ENCODE measurements at regions not wholly inside any gene's neighbourhood (a gene's known extent, or its start where the extent isn't known, plus 50 kb on each side); places are given as distances from the start of the nearest gene placed in this dataset.

- no peaks in the 10 kb centered on the region for H3K9me3 Mint-ChIP-seq
- H3K9me3 ChIP-seq (ENCODE audit: control insufficient read depth in 1 of 2, insufficient read depth in 1 of 2, low read length in 2 of 2): no peaks in the 10 kb centered on the region
- no peak overlapping the region for H3K27ac ChIP-seq (ENCODE audit: low read depth in 1 of 2, low read length in 2 of 2)
- no peak overlapping the region for H3K27ac Mint-ChIP-seq
- ChIA-PET CTCF (no interaction called here), POLR2A (no interaction called here)
- no peaks in the 10 kb centered on the region for H3K4me1 ChIP-seq (ENCODE audit: insufficient read depth, low read length)
- no peak overlapping the region for H3K4me3 Mint-ChIP-seq
- no peaks in the 10 kb centered on the region for H3K36me3 Mint-ChIP-seq (ENCODE audit: low read depth)
- ATAC-seq (ENCODE audit: poor library complexity) (no peak), DNase-seq (no peak)
- H3K27me3 ChIP-seq (ENCODE audit: control insufficient read depth in 1 of 2, insufficient read depth in 2 of 2, low read length in 2 of 2): no peaks in the 10 kb centered on the region
- no peaks in the 10 kb centered on the region for H3K4me1 Mint-ChIP-seq (ENCODE audit: low read depth)
- no peaks in the 10 kb centered on the region for H3K36me3 ChIP-seq (ENCODE audit: insufficient read depth, low read length)
- no peak for TF ChIP-seq CTCF (IDR thresholded peaks at IDR 0.05)
- H3K27me3 Mint-ChIP-seq: peaks cover 5% of the 10 kb centered on the region
- intact Hi-C loops (cut with DNase I, micrococcal nuclease): no loop called here
- no peak overlapping the region for H3K4me3 ChIP-seq (ENCODE audit: low read length)
These were observed 156.6 kb downstream of the PRDM6 start for GRCh38 chr5:123245689-123246088.

- ChIA-PET CTCF (no interaction called here), POLR2A (no interaction called here)
- H3K9me3 Mint-ChIP-seq: no peaks in the 10 kb centered on the region
- H3K9me3 ChIP-seq (ENCODE audit: control insufficient read depth in 1 of 2, insufficient read depth in 1 of 2, low read length in 2 of 2): no peaks in the 10 kb centered on the region
- H3K27me3 Mint-ChIP-seq: peaks cover 5% of the 10 kb centered on the region
- ATAC-seq (ENCODE audit: poor library complexity) (no peak), DNase-seq (no peak)
- intact Hi-C loops (cut with DNase I, micrococcal nuclease): no loop called here
- no peaks in the 10 kb centered on the region for H3K36me3 ChIP-seq (ENCODE audit: insufficient read depth, low read length)
- H3K4me3 Mint-ChIP-seq: no peak overlapping the region
- no peak overlapping the region for H3K27ac ChIP-seq (ENCODE audit: low read depth in 1 of 2, low read length in 2 of 2)
- H3K27me3 ChIP-seq (ENCODE audit: control insufficient read depth in 1 of 2, insufficient read depth in 2 of 2, low read length in 2 of 2): no peaks in the 10 kb centered on the region
- no peak overlapping the region for H3K27ac Mint-ChIP-seq
- no peak for TF ChIP-seq CTCF (IDR thresholded peaks at IDR 0.05)
- no peaks in the 10 kb centered on the region for H3K4me1 Mint-ChIP-seq (ENCODE audit: low read depth)
- no peaks in the 10 kb centered on the region for H3K4me1 ChIP-seq (ENCODE audit: insufficient read depth, low read length)
- no peaks in the 10 kb centered on the region for H3K36me3 Mint-ChIP-seq (ENCODE audit: low read depth)
- no peak overlapping the region for H3K4me3 ChIP-seq (ENCODE audit: low read length)
These were observed 155.4 kb downstream of the PRDM6 start for GRCh38 chr5:123244458-123244857.
